ENCODE measurements at regions not wholly inside any gene's neighbourhood (a gene's known extent, or its start where the extent isn't known, plus 50 kb on each side); places are given as distances from the start of the nearest gene placed in this dataset.

DNA sequence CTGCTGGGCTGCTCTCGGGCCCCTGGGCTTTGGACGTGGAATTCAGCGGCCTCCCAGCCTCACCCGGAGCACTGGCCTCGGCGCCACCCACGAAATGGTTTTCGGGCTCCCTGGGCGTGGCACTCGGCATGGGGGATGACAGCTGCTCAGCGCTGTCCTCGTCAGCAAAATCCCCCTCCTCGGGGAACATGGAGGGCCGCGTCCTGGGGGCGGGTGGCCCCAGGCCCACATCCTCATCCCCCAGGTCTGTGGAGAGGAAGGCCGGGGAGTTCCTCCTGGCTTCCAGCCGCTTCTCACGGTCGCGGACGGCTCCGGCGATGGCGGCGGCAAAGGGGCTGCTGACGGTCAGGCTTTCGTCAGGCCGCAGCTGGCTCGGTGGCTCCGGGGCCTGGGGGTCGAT is 88.4 kb downstream of the CTTN start:
- DNase-seq (ENCODE audit: low read depth) = no peak

DNA sequence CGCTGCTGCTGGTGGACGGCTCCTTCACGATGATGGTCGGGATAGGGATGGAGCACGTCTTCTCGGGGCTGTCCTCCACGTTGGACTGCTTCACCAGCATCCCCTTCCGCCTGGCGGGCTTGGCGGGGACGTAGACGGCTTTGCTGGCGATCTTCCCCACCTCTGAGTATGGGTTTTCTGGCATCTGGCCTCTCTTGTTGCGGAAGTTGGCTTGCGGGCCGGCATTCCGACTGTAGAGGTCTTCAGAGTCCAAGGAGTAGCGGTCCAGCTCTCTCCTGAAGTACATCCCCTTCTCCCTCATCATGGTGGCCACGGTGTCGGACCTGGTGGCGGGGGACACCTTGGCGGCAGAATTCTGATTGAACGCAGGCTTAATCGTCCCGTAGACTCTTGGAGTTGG is 88.8 kb downstream of the CTTN start:
- DNase-seq (ENCODE audit: low read depth) = no peak

DNA sequence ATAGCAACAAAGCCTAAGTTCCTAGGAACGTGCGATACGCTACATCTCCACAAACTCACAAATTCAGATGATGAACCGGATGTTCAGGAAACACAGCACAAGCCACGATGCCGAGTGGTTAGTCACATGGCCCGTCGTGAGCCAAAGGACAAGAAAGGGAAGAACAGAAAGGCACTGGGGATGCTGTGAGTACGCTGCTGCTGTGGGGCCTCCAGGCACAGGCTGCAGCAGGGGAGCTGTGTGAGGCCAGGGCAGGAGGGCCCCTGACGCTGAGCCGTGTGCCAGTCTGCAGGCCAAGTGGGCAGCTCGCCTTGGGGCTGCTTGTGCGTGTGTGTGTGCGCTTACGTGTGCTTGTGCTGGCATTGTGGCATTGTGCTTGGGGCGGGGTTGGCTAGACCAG is 89.4 kb downstream of the CTTN start:
- no peak for DNase-seq (ENCODE audit: low read depth)

DNA sequence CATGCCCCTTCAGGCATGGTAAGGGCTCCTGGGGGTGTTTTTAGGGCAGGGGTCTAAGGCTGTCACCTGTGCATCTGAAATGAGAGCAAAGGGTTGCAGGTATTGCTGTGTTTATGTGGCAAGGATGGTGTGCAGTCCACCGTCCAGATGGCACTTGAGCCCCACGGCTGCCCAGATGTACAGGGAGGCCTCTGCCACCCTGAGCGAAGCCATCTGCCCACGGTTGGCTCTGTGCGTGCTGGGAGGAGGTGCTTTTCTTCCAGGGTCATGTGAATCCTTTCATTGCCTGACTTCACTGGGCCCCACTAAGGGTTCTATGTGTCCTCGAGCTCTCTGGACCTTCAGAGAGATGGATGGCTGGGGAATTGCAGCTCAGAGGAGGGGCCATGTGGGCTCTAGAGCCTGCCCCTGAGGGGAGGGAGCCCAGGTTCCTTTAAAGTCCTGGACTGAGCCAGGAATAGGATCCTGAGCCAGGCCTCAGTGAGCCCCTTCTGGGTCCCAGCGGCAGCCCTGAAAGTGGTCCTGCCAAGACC is 89.9 kb downstream of the CTTN start:
- no peak for DNase-seq (ENCODE audit: low read depth)

DNA sequence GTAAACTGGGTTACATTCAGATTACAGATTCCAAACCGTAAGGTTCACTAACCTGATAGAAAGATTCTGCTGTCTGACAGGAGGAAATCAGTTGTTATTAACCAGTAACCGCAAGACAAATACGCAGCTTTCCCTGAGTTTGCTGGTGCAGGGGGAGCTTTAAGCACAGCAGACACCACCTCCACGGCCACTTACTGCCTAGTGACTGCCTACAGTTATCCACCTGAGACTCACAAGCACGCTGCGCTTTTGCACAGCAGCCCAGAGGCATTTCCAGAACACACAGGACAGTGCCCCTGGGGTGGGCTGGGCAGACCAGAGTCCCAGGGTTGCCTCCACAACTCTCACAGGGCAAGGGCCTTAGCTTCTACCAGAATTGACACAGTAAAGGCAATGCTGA is 90.9 kb downstream of the CTTN start:
- DNase-seq (ENCODE audit: low read depth) = no peak

DNA sequence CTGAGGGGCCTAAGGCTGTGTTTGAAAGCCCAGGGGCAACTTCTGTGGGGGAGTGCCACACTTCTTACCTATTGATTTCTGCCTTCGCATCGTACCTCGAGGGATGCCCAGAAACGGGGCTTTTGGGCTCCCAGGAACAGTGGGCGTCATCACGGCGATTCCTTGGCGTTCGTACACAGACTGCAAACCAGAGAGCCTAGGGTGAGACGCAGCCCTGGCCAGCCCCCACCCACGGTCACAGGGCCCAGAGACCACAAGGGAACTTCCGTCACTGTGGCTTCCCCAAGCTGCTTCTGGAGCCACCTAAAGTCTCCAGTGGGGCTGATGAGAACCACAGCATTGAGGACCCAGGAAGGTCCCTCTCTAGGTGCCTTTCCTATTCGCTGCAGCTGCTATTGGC is 91.9 kb downstream of the CTTN start:
- DNase-seq (ENCODE audit: low read depth) = no peak

DNA sequence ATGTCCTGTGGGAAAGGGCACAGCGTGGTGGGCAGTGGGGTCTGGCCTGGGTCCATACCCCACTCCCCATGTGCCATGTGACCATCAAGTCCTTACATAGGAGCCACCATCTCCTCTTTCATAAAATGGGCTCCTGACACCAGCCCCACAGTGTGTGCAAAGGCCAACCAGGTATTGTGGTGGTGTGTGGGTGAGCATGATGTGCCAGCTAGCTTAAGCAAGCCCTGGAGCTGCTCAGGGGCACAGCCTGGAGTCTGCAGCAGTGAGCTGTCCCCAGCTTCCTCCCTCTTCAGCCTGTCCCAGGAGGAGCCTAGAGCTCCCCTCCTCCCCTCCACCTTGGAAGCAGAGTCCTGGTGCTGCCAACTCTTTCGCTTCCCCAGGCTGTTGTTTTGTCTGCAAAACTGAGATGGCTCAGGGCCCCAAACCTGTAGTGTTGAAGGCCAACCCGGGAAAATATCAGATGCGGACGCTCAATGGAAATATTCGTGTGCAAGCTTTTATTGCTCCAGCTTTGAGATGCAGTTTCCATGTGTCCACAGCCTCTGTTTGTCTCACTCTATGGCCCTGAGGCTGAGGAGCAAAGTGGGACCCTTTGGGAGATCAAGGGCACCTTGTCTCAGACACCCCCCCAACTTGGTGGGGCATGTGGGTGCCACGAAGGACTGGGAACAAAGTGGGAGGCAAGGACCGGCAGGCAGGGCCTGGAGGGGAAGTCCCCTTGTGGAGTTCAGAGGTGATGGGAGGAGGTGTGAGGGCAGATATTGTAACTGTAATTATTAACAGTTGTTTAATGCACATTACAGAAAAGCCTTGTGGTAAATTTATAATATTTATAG is 92.6 kb downstream of the CTTN start:
- DNase-seq (ENCODE audit: low read depth) = no peak

DNA sequence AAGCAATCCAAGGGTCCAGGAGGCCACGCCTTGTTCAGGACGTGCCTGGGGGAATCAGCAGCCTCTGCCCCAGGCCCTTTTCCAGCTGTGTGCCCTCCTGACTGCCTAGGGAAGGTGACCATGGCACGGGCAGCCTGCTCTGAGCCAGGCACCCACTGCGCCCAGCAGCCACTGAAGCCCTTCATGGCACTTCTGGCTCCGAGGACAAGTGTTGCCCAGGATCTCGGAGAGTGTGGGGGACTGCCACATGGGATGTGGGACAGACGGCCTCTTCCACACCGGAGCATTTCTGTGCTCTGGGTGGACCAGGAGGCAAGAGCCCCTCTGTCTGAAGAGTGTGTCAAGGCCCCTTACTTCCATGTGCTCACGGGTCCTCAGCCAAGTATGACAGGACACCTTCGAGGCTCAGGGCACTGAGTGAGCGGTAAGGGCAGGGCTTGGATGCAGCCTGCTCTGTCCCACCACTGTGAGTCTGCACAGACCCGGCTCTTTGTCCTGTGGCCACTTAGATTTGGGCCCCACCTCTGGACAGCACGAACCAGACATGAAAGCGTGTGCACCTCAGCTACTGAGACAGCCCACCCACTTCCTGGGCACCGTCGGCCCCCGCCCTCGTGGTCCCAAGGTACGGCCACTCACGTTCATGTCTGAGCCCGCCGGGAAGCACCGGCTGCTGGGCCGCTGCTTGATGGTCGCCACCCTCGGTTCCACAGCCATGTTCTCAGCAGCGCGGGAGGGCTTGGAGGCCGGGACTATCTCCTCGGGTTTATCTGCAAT is 93.6 kb downstream of the CTTN start:
- no peak for DNase-seq (ENCODE audit: low read depth)

DNA sequence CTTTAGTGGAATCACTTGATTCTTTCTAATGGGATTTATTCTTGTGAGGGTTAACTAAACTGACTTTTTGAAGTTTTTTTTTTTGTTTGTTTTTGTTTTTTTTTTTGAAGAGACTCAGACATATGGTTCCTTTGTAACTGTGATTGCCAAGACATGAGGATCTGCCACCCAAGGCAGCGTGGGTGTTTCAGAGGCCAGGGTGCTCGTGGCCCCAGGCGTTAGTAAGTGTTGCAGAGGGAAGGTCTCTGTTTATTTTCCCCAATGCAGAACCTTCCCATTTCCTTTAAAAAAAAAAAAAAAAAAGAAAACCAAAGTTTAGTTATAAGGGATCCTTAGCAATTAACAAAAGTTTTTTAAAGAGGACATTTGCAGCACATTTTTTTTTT is 94.8 kb downstream of the CTTN start:
- no peak for DNase-seq (ENCODE audit: low read depth)

DNA sequence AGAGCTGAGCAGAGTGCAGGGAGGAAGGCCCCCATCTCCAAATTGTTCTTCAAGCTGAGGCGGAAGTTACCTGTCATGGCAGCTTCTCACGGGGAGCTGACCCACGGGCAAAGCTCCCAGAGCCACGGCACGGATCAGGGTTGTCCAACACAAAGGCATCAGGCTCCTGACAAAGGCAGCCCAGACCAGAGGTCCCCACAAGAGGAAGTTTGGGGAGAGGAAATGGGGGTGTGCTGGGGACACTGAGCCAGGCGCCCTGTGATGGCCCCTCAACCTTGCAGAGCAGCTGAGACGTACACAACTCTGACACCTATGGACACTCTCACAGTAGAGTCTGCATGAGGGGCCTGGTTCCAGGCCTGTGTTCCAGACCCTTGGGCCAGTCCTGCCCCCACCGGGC is 95.6 kb downstream of the CTTN start:
- no peak for DNase-seq (ENCODE audit: low read depth)

DNA sequence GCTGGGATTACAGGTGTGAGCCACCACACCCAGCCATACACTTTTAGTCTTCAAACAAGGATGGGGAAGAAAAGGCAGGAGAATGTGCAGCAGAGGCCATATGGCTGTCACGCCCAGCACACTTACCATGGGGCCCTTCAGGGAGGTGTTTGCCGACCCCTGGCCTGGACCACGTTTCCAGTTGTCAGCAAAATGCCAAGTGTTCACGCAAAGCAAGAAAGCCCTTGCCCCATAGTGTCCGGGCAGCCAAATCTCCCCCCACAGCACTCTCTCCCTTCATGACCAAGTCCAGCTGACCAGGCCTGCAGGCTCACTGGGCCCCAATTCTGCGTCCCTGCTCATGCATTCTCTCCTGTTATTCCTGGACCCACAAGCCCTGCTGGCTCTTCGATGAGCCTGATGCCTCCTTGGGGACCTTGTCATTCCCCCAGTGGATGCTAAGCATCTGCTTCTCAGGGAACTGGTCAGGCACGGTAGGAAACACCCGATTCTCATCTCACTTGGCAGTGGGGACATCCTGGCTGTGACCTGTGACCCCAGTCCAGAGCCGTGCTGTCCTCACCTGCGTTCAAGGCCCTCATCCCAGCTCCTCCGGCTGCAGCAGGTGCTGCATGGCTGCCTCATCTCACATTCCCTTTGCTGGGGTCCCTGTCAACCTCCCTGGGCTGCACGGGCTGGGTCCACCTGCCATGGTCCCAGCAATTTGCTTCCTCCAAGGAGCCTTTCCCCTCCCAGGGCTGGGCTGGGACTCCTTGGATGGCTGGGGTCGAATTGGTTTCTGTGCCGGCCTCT is 96.4 kb downstream of the CTTN start:
- no peak for DNase-seq (ENCODE audit: low read depth)

DNA sequence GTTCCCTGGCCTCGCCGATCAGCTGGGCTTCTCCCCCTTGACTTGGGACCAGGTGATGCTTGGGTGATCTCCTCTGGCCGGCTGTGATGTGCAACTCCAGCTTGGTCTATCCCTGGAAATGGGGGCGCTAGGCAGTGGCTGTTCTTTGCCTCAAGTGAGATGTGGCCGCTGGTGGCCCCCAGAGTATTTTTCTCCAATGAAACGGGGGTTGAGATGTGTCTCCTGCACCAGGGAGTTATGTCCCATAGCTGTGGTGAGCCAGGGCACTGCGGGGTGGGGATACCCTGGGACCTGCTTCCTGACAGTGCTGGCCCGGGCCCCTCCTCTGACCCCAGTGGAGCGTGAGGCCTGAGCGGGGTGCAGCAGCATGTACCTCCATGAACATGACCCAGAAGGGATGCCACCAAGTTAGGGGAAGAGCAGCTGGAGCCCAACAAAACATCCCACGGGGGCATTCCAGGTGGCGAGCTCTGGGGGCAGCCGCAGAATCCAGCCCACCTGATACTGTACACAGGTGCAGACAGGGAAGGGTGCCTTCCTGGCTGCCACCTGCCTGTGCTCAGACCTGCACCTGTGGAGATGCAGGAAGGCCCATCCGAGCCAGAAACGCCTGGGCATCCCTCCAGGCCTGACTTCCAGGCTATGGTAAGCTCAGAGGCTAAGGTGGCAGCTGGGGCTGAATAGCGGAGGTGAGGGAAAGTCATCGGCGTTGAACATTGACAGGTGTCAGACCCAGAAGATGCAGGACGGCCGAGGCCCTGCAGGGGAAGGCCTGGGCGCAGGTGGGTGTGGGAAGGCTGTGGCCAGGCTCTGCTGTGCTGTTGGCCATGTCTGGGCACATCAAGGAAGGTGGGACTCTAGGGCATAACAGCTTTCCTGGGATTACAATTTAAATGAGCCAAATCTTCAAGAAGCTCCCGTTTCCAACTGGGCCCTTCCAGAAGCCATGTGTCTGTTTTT is 97.3 kb downstream of the CTTN start:
- DNase-seq (ENCODE audit: low read depth) = no peak

DNA sequence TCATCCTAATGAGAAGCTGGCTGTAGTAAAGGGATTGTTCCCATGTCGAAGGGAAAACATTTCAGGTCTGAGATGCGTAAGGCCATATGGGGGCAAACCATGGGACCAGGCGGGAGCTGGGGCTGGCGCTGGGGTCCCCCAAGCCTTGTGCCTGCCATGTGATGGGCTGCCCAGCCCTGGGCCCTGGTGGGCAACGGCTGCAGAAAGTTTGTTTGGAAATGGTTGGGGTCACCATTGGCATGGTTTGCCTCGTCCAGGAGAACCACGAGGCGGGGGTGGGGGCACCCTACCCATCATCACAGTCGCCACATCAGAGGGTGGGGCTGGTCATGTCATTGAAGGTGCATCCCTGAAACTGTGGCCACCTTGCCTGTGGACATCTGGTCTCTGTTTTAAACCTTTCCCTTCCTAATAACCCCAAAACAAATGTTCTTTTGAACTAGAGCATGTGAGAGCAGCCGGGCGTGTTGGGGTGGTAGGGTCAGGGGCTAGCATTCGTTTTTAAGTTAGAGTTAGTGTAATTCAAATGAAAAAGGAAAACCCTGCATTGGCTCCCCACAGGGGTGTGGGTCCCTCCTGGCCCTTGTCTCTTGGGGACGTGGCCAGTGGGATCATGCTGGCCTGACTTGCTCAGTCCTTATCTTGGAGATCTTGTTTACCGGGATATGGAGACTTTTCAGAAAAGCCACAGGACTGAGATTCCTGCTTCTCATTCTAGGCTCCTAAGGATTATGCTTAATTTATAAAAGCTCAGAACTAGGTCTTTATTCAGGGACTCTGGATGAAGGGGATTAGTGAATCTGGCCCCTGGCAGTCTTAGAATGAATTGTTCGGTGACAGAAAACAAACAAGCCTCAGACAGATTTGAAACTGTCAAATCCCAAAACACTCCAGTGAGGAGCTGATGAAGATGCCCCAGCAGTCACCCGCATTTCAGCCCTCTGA is 98.5 kb downstream of the CTTN start:
- no peak for DNase-seq (ENCODE audit: low read depth)

DNA sequence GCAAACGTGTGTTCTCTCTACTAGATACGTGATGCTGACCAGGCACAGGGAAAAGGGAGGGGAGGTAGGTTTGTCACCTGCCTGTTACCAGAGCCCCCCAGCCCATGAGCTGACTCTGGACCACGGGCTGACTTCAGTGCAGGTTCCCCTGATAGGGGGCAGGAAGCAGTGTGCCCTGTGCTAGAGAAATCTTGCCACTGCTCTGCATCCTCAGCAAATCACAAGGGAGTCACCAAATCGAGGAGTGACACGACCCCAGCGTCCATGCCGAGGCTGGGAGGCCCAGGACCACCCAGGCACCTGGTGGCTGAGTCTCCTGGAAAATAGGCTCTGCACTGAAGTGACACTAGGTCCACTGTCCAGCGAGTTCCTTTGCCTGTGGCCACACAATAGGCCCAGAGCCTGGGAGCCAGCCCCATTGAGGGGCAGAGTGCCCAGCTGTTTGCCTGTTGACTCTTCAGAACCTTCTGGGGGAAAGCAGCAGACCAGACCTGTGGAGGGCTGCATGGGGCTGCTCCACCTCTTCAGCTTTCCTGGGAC is 99.3 kb downstream of the CTTN start:
- DNase-seq (ENCODE audit: low read depth) = no peak

DNA sequence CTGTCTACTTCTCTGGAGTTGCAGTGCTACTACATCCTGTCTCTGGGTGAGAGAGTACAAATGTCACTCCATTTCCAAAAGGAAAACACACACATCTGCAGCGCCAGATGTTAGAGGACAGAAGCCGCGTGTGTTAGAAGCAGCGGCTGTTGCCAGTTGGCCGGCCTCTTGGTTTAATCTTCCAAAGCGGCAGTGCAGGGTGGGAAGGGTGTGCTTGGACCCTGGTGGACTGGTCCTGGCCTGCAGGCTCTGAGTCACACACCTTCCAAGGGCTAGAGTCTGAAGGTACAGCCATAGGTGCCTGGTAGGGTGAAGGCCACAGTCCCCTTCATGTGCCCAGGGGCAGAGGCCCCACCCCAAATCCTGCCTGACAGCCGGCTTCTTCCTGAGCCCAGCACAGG is 99.8 kb downstream of the CTTN start:
- no peak for DNase-seq (ENCODE audit: low read depth)

DNA sequence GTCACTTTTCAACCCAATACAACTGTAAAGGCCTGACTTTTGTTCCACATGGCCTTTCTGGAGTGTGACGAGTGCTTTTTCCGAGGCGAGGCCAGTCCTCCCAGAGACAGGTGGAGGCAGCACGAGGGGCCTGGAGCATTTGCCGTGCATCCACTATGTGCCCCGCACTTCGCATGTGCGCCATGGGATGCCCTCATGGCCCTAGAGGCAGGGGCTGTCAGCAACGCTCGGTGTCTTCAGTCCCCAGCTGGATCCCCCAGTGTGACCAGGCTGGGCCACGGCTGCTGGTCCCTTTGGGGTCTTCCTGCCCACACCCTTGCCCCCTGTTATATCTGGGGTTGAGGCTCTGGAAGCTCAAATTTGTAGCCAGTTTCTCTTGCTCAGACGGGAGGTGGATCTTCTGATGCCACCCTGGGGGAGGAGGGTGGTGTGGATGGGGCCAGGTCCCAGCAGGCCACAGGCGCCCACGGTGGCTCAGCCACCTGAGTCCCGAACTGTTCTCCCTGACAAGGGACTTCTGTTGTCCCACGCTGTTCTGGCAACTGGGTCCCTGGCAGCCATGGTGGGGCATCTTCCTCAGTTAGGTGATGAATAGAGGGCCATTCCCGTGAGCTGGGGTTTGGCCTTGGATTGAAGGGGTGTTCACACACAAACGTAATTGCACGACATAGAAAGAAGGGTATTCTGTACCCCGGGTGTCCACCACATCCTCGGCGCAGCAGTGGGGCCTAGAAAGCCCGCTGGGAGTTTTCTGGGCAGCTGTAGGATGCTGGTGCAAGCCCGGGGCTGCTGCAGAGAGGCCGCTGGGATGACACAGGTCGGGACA is 100.9 kb downstream of the CTTN start:
- no peak for DNase-seq (ENCODE audit: low read depth)

DNA sequence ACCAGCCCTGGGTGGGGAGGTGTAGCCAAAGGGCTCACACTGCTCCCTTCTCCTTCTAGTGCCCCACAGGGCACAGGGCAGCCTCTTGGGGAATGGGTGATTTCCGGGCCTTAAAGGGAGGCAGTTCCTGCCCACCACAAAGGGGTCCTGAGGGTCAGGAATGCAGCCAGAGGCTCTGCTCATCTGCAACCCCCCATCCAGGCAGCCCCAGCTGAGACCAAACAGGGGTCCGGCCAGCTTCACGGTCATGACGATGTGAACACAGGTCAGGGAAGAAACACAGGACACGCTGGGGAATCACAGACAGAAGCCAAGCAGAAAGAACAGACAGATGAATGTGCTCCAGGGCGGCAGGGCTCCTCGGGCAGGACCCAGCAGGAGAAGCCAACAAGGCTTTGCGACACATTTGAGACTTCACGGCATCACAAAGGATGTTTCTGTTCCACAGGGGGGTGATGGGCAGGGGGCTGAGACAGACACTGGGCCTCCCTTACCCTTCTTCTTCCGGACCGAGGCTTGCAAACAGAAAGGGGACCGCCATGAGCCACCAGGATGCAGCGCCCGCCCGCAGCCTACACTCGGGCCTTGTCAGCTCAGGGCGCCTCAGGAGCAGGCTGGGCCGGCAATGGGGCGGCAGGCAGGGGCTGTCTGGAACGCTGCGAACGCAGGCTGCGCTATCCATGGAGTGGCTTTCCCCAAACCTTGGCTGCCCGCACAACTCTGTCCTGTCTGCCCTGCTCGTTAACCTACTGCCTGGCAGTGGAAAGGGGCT is 101.9 kb downstream of the CTTN start:
- DNase-seq (ENCODE audit: low read depth) = no peak

Data from stimulated activated CD4-positive, alpha-beta T cell treated with anti-CD3 and anti-CD28 coated beads, Interleukin-2, amount 100 ng/mL, for 4 hours (primary cell).